HEK293T (cell line): ENCODE measurements at regions not wholly inside any gene's neighbourhood (a gene's known extent, or its start where the extent isn't known, plus 50 kb on each side); places are given as distances from the start of the nearest gene placed in this dataset.

ENCODE experiments used
- CTCF ChIA-PET: fragments of 350-600 bp; formaldehyde crosslinking; extraction: SDS; loops from one replicate; lab custom pipeline; 2021; ENCODE audit warnings: antibody characterized with exemption, inconsistent platforms; lab: Yijun Ruan, JAX
- POLR2A ChIA-PET: fragments of 350-600 bp; formaldehyde crosslinking; extraction: SDS; loops from one replicate; lab custom pipeline; 2020; ENCODE audit warnings: antibody characterized with exemption, inconsistent platforms; lab: Yijun Ruan, JAX
- DNase-seq: peaks from one replicate; pipeline ENCODE4 v3.0.0; 2012; ENCODE audit warnings: mixed read lengths; ENCODE audit errors: extremely low spot score
- ARNT ChIP-seq: fragments of 450-650 bp; IDR thresholded peaks from 2 replicates; pipeline ENCODE4 v1.6.1; 2017; ENCODE audit warnings: mild to moderate bottlenecking
- BHLHE40 ChIP-seq: fragments of 450-650 bp; IDR thresholded peaks from 2 replicates; pipeline ENCODE4 v1.6.1; 2016; ENCODE audit warnings: mild to moderate bottlenecking, moderate library complexity, borderline replicate concordance
- CTBP1 ChIP-seq: fragments of 450-650 bp; IDR thresholded peaks from 2 replicates; pipeline ENCODE4 v1.6.1; 2016; ENCODE audit warnings: borderline replicate concordance
- ELF4 ChIP-seq: fragments of 450-650 bp; IDR thresholded peaks from 2 replicates; pipeline ENCODE4 v1.6.1; 2017; ENCODE audit warnings: antibody characterized with exemption
- FOXA1 ChIP-seq: fragments of 450-650 bp; IDR thresholded peaks from 2 replicates; pipeline ENCODE4 v1.6.1; 2016; ENCODE audit warnings: mild to moderate bottlenecking
- FOXK2 ChIP-seq: fragments of 450-650 bp; IDR thresholded peaks from 2 replicates; pipeline ENCODE4 v1.6.1; 2016; ENCODE audit warnings: mild to moderate bottlenecking
- FOXM1 ChIP-seq: fragments of 450-650 bp; IDR thresholded peaks from 2 replicates; pipeline ENCODE4 v1.6.1; 2017; ENCODE audit warnings: mild to moderate bottlenecking, borderline replicate concordance
- HDGF ChIP-seq: fragments of 450-650 bp; IDR thresholded peaks from 2 replicates; pipeline ENCODE4 v1.6.1; 2017; ENCODE audit warnings: antibody characterized with exemption, borderline replicate concordance
- L3MBTL2 ChIP-seq: fragments of 450-650 bp; conservative IDR thresholded peaks from 2 replicates; pipeline ENCODE4 v1.6.1; 2016; ENCODE audit warnings: mild to moderate bottlenecking
- LEF1 ChIP-seq: fragments of 450-650 bp; IDR thresholded peaks from 2 replicates; pipeline ENCODE4 v1.6.1; 2017; ENCODE audit warnings: mild to moderate bottlenecking, borderline replicate concordance
- NFRKB ChIP-seq: fragments of 450-650 bp; IDR thresholded peaks from 2 replicates; pipeline ENCODE4 v1.6.1; 2016; ENCODE audit warnings: mild to moderate bottlenecking, moderate library complexity
- PKNOX1 ChIP-seq: fragments of 450-650 bp; IDR thresholded peaks from 2 replicates; pipeline ENCODE4 v1.6.1; 2016
- SP1 ChIP-seq: fragments of 450-650 bp; IDR thresholded peaks from 2 replicates; pipeline ENCODE4 v1.6.1; 2017
- SUZ12 ChIP-seq: fragments of 450-650 bp; IDR thresholded peaks from 2 replicates; pipeline ENCODE4 v1.6.1; 2016; ENCODE audit warnings: mild to moderate bottlenecking
- TARDBP ChIP-seq: fragments of 450-650 bp; IDR thresholded peaks from 2 replicates; pipeline ENCODE4 v1.6.1; 2016
- ZNF384 ChIP-seq: fragments of 450-650 bp; IDR thresholded peaks from 2 replicates; pipeline ENCODE4 v1.6.1; 2016

- DNase-seq = no peak
- CTCF ChIA-PET = interaction anchor here (1.1 kb wide), 1 partner anchor 23 kb away, joined by 4 read pairs; no protein-coding TSS in a partner anchor
- TF ChIP-seq FOXA1 (no peak), LEF1 (no peak), L3MBTL2 (no peak), SUZ12 (no peak), FOXK2 (no peak), NFRKB (no peak), ELF4 (no peak), CTBP1 (no peak), SP1 (no peak), ZNF384 (no peak), TARDBP (no peak), HDGF (no peak), PKNOX1 (no peak)
- POLR2A ChIA-PET = no interaction called here
These were observed 195.8 kb downstream of the HIPK3 start for GRCh38 chr11:33452836-33453624.

GRCh38 chr11:33451364-33451763, 194.2 kb downstream of the HIPK3 start:
- ChIA-PET CTCF (no interaction called here), POLR2A (no interaction called here)
- no peak for DNase-seq
- TF ChIP-seq PKNOX1 (peak; percentile 41), FOXM1 (no peak), HDGF (no peak), LEF1 (no peak), SP1 (no peak), SUZ12 (no peak)

GRCh38 chr11:33449798-33450197, 192.6 kb downstream of the HIPK3 start:
- ChIA-PET CTCF (interaction anchor here (1.0 kb wide), 2 partner anchors 52 to 93 kb away, joined by 3 read pairs; no protein-coding TSS in a partner anchor), POLR2A (no interaction called here)
- TF ChIP-seq ARNT (no peak), ZNF384 (no peak), SP1 (no peak), FOXK2 (no peak), FOXM1 (no peak), SUZ12 (no peak), PKNOX1 (no peak), CTBP1 (no peak), BHLHE40 (no peak), ELF4 (no peak), L3MBTL2 (no peak), TARDBP (no peak), LEF1 (no peak), HDGF (no peak)
- no peak for DNase-seq

GRCh38 chr11:33448461-33449130, 191.4 kb downstream of the HIPK3 start:
- TF ChIP-seq SUZ12 (no peak), ELF4 (no peak), HDGF (no peak)
- ChIA-PET CTCF (no interaction called here), POLR2A (no interaction called here)
- DNase-seq = no peak

- DNase-seq = no peak
- CTCF ChIA-PET = no interaction called here
- POLR2A ChIA-PET = no interaction called here
- no peak for TF ChIP-seq ELF4
- TF ChIP-seq TARDBP = no peak
- no peak for TF ChIP-seq HDGF
- no peak for TF ChIP-seq SUZ12
- no peak for TF ChIP-seq LEF1
- TF ChIP-seq FOXA1 = no peak
- TF ChIP-seq L3MBTL2 = no peak
- no peak for TF ChIP-seq NFRKB
- no peak for TF ChIP-seq CTBP1
- no peak for TF ChIP-seq PKNOX1
- no peak for TF ChIP-seq FOXM1
- TF ChIP-seq BHLHE40 = no peak
- TF ChIP-seq SP1 = no peak
- no peak for TF ChIP-seq ZNF384
- no peak for TF ChIP-seq FOXK2
- TF ChIP-seq ARNT = no peak
These were observed 188.6 kb downstream of the HIPK3 start for GRCh38 chr11:33445761-33446161.
